ENCODE measurements at regions not wholly inside any gene's neighbourhood (a gene's known extent, or its start where the extent isn't known, plus 50 kb on each side); places are given as distances from the start of the nearest gene placed in this dataset.

DNA sequence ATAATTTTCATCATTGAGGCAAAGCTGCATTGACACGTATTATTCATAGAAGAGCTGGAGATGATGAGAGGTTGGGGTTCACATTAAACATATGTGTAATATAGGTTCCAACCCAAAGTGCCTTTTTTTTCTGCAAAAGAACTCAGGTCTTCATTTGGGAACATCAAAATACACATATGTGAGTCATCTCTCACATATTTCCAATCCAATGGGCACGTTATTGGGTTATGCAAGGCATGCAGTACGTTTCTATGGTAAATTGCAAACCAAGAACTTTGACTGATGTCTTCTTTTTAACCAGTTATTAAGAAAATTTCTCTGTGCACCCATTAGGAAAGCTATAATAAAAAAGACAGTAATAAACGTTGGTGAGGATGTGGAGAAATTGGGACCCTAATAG is 150.3 kb upstream of the FAM9B start:
- H3K27ac ChIP-seq (ENCODE audit: low read depth, low read length) = no peak overlapping the region
- H3K9me3 ChIP-seq (ENCODE audit: control insufficient read depth, insufficient read depth, low read length) = no peaks in the 10 kb centered on the region
- no peaks in the 10 kb centered on the region for H3K27me3 ChIP-seq (ENCODE audit: control insufficient read depth, insufficient read depth, low read length)
- TF ChIP-seq CTCF (IDR thresholded peaks at IDR 0.05; ENCODE audit: low read depth, low read length) = no peak
- CTCF ChIA-PET = no interaction called here
- no peak for DNase-seq (ENCODE audit: low read depth, low spot score)
- H3K4me3 ChIP-seq (ENCODE audit: low read depth, low read length) = no peak overlapping the region
- POLR2A ChIA-PET = no interaction called here

GRCh38 chrX:9188117-9188516 is 154.2 kb upstream of the FAM9B start:
- H3K27ac ChIP-seq (ENCODE audit: low read depth, low read length) = no peak overlapping the region
- ChIA-PET POLR2A (interaction anchor here (0.5 kb wide), 1 partner anchor 239 kb away, joined by 7 read pairs; no protein-coding TSS in a partner anchor), CTCF (no interaction called here)

GRCh38 chrX:9189286-9189685 is 155.4 kb upstream of the FAM9B start:
- Histone ChIP-seq H3K27ac (ENCODE audit: low read depth, low read length) (no peak overlapping the region), H3K27me3 (ENCODE audit: control insufficient read depth, insufficient read depth, low read length) (no peaks in the 10 kb centered on the region), H3K9me3 (ENCODE audit: control insufficient read depth, insufficient read depth, low read length) (no peaks in the 10 kb centered on the region), H3K4me3 (ENCODE audit: low read depth, low read length) (no peak overlapping the region)
- TF ChIP-seq CTCF (IDR thresholded peaks at IDR 0.05; ENCODE audit: low read depth, low read length) = no peak
- ChIA-PET POLR2A (no interaction called here), CTCF (no interaction called here)
- no peak for DNase-seq (ENCODE audit: low read depth, low spot score)

More at GRCh38 chrX:9188117-9188516, 154.2 kb upstream of the FAM9B start:
- Histone ChIP-seq H3K9me3 (ENCODE audit: control insufficient read depth, insufficient read depth, low read length) (no peaks in the 10 kb centered on the region), H3K4me3 (ENCODE audit: low read depth, low read length) (no peak overlapping the region), H3K27me3 (ENCODE audit: control insufficient read depth, insufficient read depth, low read length) (no peaks in the 10 kb centered on the region)
- DNase-seq (ENCODE audit: low read depth, low spot score) = no peak
- TF ChIP-seq CTCF (IDR thresholded peaks at IDR 0.05; ENCODE audit: low read depth, low read length) = no peak

DNA sequence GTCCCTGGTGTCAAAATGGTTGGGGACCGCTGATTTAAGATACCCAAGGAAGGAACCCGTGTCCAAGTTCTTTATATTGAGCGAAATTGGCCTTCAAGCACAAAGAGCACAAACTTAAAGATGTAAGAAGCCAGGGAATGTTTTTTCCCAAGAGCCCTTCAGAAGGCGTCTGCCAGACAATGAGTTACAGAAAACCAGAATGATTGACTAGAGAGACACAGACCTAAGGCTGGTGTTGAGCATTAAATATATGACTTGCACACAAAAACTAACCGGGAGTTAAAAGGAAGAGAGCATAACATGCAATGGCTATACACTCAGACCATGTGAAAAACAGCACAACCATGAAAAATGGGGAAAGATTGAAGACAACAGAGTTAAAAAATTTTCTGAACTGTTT is 157.5 kb upstream of the FAM9B start:
- CTCF ChIA-PET = no interaction called here
- Histone ChIP-seq H3K9me3 (ENCODE audit: control insufficient read depth, insufficient read depth, low read length) (no peaks in the 10 kb centered on the region), H3K27ac (ENCODE audit: low read depth, low read length) (no peak overlapping the region), H3K27me3 (ENCODE audit: control insufficient read depth, insufficient read depth, low read length) (no peaks in the 10 kb centered on the region), H3K4me3 (ENCODE audit: low read depth, low read length) (no peak overlapping the region)
- POLR2A ChIA-PET = no interaction called here
- no peak for TF ChIP-seq CTCF (IDR thresholded peaks at IDR 0.05; ENCODE audit: low read depth, low read length)
- DNase-seq (ENCODE audit: low read depth, low spot score) = no peak

- ChIA-PET POLR2A (no interaction called here), CTCF (no interaction called here)
- DNase-seq (ENCODE audit: low read depth, low spot score) = no peak
Measured at GRCh38 chrX:9195199-9195880, 161.4 kb upstream of the FAM9B start.

More at GRCh38 chrX:9195199-9195880, 161.4 kb upstream of the FAM9B start:
- Histone ChIP-seq H3K9me3 (ENCODE audit: control insufficient read depth, insufficient read depth, low read length) (no peaks in the 10 kb centered on the region), H3K27me3 (ENCODE audit: control insufficient read depth, insufficient read depth, low read length) (no peaks in the 10 kb centered on the region), H3K27ac (ENCODE audit: low read depth, low read length) (no peak overlapping the region), H3K4me3 (ENCODE audit: low read depth, low read length) (no peak overlapping the region)
- no peak for TF ChIP-seq CTCF (IDR thresholded peaks at IDR 0.05; ENCODE audit: low read depth, low read length)

Data from AG04450 (cell line).